HK-2 (cell line): ENCODE measurements at regions not wholly inside any gene's neighbourhood (a gene's known extent, or its start where the extent isn't known, plus 50 kb on each side); places are given as distances from the start of the nearest gene placed in this dataset.
A peak's percentile ranks its signal among the peaks of the same experiment; 100 is the strongest.

ENCODE experiments used
- DNase-seq: peaks from one replicate; pipeline ENCODE4 v3.0.0-alpha.2; 2018; ENCODE audit not compliant: unreplicated experiment

DNA sequence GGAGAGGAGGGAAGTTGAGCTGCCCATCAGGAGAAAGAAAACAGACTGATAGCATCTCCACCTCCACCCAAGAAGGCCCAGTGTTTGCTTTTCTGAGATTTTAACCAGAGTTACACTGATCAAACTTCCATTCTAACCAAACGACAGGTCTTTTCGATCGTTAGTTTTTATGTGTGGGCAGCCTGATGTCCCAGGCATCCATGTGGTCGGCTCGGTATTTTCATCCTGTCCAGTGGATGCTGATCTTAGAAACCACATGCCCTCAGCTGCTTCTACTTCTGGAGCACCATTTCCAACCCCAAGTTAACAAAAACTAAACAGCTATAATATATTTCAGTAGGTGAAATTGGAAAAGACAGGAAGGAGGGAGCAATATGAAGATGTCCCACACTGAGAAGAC lies 536.8 kb upstream of the JAG1 start:
- DNase-seq = no peak

DNA sequence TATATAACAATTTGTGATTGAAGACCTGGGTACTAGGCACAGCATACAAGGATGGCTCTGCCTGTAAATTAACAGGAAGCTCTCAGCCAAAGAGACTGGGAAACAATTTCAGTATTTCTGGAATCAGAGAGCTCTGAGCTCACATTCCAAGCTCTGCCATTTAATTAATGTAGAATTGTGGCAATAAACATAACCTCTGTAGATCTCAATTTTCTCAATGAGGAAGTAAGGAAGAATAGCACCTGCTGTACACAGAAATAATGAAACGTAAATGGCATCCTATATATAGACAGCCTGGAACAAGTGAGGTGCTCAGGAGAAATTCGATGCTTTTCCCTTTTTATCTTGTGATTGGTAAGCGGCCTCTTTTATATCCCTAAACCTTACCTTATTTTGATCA lies 538.5 kb upstream of the JAG1 start:
- DNase-seq = no peak

DNA sequence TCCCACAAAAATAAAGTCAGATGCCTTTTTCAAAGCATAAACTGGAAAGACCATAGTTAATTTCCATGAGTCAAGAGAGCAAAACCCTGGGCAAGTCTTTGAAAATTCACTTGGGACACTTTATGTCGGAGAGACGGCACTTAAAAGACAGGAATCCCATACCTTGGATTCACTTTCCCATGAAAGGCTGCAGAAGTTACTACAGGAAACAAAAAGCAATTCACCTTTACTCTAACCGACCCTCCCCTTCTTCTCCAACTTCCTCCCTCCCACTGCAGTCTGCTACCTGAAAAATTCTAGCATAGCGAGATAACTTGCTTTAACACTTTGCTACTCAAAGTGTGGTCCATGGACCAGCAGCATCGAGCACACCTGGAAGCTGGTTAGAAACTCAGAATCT lies 539.1 kb upstream of the JAG1 start:
- DNase-seq = no peak

DNA sequence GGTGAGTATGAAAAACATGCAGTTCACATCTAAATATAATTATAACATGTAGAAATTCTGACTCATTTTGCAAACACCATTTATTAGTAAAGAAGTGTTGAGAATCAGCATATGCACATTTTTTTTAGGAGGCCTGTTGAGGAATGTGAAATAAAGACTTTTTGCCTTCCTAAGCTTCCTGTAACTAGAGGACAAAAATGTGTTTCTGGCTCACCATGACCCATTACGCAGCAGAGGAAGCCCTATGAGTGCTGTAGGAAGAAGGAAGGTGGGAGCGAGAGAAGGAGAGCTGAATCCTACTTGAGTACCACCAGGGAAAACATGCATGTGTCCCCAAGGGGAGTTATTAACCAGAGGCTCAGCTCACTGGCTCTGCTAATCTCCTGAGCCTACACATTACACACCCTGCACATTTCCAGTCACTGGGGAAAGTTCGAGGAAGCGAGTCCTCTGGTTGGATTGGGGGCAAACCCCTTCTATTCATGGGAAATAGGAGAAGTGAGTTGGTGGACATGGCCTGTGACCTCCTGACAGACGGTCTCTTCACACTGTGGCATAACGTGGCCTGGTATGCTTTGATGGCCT lies 540.5 kb upstream of the JAG1 start:
- DNase-seq = no peak

DNA sequence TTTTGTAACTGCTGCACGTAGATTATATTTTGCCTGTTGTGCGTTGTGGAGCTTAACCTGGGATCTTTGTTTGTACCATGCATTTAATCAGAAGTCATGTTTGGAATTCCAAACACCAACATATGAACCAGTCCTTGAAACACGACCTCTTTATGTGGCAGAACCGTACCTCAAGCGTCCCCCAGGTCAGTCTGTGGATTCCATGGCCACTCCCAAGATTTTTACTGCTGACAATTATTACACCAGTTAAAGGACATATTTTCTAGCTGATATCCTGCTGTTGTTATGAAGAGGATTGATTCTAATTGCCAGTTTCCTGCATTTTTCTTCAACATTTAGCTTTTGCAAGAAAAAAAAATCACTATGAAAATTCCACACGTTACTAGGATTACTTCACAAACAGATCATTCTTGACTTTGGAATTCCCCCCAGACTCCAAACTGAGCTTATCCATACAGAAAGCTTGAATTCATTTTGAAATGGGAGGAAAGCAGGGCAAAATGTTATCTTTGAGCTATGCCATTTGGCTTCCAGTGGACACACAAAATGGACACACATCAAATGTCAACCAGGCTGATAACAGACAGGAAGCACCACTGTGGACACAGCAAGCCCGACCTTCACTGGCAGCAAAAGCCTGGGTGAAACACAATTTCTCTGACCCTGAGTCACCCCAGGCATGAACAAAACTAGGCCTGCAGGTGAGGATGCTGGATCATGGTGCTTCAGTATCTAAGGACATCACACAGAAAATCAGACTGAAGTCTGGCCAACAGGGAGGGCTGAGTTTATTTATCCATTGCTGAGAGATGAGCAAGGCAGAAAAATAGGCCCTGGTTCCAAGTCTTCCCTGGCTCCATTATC lies 542.9 kb upstream of the JAG1 start:
- DNase-seq = no peak

DNA sequence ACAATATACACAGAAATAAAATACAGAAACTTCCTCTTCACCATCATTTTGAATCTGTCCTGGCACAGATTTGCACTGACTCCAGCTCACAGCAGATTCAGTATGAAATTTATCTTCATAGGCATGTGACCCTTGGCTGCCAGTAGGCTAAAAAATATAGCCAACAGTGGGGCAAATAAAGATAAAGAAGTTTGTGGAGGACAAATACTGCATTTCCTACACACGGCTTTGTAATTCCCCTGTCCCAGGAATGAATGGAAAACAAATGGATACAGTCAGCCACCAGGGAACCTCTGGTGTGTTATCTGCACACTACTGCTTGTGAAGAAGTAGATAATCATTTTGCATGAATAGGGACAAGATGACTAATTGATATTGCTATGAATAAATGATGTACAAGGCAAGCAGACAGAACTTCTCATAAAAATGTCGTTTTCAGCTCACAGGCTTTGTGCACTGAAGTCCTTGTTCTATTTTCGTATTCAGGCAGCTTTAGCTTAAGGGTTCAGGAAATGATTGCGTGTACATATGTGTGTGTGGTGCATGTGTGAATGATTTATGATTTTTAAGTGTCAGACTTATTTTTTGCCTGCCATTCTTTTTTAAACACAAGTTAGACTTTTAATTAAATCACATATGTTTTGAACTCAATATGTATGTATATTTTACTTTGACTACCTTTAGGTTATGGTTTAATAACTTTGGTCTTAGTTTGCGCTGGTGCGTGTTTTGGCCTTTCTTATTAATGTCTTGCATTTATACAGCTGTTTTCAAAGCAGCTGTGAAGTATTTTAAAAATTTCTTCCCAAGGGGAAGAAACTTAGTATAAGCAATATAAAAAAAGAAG lies 543.8 kb upstream of the JAG1 start:
- DNase-seq = no peak

DNA sequence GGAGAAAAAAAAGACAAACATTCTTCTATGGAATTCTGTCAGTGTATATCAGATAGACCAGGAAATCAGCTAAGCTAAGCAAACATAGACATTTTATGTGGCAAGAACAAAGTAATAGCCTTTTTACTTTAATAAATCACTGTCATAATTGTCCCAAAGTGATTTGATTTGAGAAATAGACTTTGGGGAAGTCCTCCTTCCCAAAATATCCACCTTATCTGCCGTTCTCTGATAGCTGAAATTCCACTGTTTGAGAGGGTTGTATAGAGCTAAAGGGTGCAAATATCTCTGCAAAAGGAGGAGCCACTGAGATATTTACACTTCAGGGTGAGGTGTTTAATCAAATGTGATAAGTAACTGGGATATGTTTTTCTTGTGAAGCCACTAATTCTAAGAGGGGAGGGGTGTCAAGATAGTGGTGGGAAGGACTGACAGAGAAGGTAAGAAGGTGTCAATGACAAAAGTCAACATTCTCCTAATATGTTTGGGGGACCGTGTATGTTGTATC lies 544.4 kb upstream of the JAG1 start:
- no peak for DNase-seq

DNA sequence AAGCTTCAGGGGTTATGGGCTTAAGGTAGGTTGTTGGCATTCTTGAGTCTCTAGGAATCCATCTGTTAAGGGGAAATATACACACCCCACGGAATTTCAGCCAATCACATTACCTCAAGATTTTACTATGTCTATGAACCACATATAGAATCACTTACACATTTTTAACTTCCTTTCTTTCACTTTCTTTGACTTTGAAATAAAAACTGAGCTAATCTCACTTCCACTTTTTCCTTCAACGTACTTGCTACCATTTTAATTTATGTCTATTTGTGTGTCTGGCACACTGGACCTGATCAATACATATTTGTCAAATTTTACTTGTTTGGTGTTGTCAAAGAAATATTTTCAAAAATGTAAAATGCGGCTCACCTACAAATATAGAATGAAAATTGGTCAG lies 545.4 kb upstream of the JAG1 start:
- no peak for DNase-seq

DNA sequence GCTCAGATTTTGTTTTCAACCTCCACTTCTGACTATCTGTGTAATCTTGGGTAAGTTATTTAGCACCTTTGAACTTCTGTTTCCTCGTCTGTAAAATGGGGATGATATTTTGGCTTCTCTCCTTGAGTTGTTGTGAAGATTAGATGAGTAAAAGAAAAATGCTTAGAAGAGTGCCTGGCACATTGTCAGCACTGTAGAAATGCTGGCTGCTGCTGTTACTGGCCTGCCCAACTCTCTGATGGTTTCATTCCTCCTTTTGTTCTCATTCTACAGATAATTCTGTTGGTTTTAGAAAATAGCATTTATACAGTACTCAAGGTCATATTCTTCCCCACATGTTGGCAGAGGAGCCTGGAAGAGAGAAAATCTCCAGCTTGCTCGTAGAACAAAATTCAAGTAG lies 547.2 kb upstream of the JAG1 start:
- DNase-seq = no peak

DNA sequence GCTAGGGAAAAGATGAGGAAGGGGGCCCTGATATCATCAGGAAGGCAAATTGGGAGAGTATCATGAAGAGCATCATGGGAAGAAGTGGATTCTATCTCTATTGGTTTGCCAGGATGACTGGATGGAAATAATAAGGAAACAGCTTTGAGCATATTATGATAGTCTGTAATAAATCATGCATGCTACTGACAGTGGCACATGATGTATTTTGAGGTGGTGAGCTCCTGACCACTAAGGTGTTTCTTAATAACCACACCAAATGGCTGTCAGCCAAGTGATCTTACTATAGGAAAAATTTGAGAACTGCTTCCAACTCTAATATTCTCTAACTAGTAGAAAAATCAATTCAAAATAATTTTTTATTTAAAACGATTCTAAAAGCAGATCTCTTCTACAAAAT lies 548.4 kb upstream of the JAG1 start:
- DNase-seq = no peak

DNA sequence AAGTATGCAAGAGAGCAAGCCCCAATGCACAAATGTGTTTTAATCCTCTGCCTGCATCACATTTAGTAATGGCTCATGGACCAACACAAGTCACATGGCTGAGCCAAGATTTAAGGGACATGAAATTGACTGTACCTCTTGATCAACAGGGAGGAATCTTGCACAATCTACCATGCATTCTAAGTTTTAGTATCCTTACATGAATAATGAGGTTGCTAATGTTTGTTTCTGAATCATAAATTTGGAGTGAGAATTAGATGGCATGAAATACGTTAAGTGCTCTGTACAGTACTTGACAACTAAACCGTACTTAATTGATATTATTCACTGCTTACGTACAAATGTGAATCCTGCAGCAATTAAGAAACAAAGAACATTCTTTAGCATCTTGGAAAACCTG lies 553.8 kb upstream of the JAG1 start:
- DNase-seq = no peak

DNA sequence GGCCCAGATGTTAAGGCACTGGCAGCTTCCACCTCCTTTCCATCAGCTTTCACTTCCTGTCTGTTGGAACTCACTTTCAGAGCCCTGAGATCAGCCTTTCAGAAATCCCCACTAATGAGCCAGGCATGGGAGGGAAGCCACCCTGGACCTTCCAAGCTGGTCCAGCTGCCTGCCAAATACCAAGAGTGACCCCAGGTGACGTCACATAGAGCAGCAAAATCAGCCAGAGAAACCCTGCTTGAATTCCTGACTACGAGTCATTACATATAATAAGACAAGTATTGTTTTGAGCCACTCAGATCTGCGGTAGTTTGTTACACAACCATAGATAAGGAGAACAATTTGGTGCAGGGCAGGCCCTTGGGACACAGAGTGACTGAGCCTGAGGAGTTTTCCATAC lies 556.0 kb upstream of the JAG1 start:
- peak; percentile 82 for DNase-seq

DNA sequence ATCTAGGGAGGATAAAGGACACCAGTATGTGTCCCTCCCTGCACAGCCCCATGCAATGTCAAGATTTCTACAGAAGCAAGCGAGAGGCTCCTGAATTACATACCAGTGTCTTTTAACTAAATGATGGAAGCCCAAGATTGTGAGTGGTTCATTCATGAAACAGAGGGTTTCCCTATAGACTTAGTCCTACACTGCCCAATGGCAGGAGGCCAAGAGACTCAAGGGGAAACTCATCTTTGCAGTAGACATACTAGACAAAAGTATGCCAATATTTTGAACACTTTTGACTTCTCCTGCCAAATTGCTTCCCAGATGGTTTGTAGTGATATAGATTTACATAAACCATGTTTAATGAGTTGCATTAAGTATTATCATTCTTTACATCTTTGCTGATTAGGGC lies 557.2 kb upstream of the JAG1 start:
- no peak for DNase-seq

DNA sequence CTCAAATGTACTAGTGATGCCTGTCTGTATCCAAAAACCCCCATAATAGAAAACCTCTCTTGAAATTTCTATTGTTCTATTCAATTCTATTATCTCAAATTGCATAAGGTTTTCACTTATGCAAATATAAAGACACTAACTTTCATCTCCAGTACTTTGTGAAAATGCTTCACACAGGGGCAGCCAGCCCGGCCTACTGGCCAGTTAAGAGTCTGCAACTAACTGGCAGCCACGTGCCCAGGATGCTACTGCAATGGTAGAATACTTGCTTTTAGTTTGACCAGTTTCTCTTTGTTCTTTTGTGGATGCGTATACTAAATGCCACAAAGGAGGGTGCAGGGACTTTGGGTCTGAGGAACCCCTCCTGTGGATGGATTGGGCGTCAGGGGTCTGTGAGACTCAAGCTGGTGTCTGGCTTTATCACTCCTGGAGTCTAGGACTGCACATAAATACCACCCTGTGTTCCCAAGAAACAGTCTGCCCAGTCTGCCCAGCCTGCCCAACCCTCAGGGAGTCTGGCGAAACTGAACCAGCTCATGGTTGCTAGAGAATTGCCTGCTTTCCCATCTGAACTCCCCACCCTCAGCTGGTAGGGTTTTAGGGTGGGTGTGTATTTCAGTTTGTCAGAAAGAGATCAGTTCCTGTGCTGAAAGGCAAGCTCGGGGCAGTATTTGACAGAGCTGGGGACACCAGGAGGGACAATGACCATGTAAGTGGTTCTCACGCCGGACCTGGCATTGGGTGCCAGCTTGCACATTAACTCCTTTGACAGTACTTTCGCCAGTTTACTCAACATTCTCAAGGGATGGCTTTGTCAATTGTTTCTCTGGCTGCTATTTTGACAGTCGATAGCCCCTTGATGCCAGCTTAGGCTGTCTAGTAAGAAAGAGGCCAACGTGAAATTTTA lies 558.2 kb upstream of the JAG1 start:
- no peak for DNase-seq

DNA sequence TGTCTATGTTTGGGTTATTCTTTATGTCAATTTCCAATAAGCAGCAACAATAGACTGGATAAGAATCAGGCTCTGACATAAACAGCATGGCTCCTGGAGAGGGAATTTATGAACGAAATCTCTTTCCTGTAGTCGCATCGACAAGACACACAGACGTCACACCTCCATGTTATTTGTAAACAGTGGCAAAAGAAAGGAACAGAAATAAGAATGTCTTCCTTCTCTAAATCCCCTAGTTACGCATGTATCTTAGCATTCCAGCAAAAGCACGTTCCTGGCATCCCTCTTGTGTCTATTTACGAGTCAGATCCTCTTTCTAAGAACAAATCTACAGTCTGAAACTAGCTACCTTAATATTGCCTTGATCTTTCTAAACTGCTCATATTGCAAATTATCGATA lies 559.1 kb upstream of the JAG1 start:
- DNase-seq = no peak

DNA sequence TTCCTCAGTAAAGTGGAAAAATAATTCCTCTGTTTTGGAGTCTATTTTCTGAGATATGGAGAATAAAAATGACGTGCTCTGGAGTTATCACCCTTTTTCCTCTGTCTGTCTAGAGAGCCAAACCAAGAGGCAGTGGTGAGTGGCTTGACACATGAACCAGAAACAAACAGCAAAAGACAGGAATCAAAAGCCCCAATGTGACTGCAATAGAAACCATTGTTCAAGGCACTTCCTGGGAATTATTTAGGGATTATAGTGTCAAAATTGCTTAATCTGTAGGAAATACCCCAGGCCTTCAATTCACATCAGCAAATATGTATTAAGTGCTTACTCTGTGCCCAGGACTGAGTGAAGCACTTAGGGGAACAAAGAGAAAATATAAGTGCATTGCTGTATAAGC lies 560.4 kb upstream of the JAG1 start:
- no peak for DNase-seq

DNA sequence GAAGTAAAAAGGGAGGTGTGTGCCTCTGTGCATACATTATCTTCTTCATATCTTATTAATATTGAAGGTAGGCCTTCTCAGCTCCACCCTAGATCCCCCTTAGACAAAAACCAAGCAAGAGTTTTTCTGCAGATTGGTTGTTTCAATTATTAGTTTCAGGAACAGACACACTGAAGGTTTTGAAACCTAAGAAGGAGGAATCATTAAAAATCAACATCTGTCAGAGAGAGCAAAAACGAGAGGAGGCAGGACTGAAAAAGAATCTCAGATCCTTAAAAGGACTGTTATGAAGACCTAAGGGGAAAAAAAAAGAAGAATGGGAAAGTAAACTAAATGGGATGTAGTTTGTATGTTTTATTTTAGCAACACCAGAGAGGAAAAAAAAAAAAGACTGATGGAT lies 560.8 kb upstream of the JAG1 start:
- no peak for DNase-seq

DNA sequence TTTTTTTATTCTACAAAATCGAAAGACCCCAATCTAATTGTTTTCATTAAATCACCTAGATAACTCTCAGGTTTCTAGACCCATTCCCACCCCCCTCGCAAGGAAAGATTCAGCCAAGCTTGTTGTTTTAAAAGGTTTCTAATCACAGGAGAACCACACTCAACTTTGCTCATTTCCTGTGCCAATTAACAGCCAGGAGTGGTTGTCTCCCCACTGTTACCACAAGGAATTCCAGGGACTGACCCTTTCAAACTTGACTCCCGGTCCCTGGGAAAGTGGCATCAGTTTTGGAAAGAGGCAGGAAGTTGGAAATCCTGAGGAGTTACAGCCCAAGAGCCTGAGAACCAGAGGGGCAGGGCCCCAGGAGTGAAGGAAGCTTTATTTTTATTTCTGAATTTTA lies 561.3 kb upstream of the JAG1 start:
- peak; percentile 58 for DNase-seq

DNA sequence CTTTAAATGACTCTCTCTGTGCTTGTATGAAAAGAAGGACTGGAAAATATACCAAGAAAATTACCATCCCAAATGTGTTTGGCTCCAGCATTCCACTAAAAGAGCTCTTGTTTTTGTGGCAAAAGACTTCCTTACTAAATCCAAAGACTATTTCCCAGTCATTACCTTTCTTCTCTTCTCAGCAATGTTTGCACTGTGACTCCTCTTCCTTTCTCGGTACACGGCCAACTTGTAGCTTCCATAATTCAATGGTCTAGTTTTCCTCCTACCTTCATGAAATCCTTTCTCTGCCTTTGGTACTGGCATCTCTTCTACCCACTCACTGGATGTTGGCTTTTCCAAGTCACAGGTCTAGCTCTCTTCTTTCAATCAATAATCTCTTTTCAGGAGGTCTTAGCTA lies 568.5 kb upstream of the JAG1 start:
- DNase-seq = no peak

DNA sequence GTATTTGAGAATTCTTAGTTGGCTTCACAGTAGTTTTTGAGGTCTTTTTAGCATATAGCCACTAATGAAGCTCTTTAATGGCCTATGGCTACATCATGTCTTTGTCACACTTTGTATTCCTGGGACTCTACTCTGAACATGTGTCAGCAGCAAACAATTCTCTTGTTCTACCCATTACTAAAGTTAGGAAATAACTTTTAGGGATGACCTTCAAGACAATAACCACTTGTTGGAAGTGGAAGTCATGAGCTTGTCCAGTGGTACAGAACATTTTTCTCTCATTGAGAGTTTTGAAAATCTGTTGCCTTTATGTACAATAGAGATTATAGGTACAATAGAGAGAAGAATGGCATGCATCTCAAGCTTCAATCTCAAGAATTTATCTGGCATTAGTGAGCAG lies 571.6 kb upstream of the JAG1 start:
- DNase-seq = no peak

DNA sequence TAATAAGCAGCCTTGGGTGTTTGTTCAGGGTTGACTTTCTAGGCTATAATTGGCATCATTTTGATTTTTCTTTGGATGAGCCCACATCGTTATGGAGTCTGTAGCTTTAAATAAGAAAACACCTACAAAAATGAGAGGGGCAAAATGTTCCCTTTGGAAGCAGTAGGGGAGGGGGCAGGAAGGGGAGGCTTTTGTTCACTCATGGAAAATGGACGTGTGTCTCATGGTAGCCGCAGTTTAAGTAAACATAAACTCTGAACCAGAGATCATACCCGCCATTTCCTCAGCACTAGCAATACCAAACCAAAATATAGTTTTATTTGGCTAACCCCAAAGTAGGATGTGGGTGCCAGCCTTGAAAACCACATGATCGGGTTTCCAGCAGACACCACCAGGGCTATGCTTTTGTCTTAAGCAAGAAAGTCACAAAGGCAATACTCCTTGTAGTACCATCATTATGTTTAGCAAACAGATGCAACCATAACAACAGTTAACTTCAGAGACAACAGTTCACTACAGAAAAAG lies 572.5 kb upstream of the JAG1 start:
- DNase-seq = no peak
